ENCODE measurements at regions not wholly inside any gene's neighbourhood (a gene's known extent, or its start where the extent isn't known, plus 50 kb on each side); places are given as distances from the start of the nearest gene placed in this dataset.
"Not testable (repeated sequence)": the region's sequence is repeated elsewhere in the genome, so short reads cannot be mapped to it uniquely, and the experiment has no call there.

DNA sequence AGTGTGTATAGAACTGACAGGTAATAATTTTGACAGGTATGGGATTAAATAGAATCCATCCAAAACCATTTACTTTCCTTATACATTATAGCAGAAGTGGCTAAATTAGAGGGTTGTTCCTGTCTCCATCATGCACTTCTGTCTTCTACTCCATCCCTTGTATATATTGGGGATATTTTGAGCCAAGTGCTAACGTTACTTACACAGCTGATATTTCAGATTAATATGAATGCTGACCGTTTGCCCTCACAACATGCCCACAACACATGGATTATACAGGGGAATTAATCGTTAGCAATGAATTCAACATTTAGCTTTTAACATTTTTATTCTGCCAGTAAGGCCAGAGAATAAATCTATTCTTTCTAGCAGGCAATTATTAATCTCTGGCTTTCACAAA, 1125.0 kb upstream of the FAM98A start:
- TF ChIP-seq, protein P1, sequence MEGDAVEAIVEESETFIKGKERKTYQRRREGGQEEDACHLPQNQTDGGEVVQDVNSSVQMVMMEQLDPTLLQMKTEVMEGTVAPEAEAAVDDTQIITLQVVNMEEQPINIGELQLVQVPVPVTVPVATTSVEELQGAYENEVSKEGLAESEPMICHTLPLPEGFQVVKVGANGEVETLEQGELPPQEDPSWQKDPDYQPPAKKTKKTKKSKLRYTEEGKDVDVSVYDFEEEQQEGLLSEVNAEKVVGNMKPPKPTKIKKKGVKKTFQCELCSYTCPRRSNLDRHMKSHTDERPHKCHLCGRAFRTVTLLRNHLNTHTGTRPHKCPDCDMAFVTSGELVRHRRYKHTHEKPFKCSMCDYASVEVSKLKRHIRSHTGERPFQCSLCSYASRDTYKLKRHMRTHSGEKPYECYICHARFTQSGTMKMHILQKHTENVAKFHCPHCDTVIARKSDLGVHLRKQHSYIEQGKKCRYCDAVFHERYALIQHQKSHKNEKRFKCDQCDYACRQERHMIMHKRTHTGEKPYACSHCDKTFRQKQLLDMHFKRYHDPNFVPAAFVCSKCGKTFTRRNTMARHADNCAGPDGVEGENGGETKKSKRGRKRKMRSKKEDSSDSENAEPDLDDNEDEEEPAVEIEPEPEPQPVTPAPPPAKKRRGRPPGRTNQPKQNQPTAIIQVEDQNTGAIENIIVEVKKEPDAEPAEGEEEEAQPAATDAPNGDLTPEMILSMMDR (IDR thresholded peaks at IDR 0.05; ENCODE audit: insufficient read depth, low read length, poor library complexity, severe bottlenecking), result no peak
- Histone ChIP-seq H3K27me3 (replicated peaks; ENCODE audit: control insufficient read depth, insufficient read depth, low read length) (no peaks in the 10 kb centered on the region), H3K36me3 (ENCODE audit: control insufficient read depth, insufficient read depth, low read length) (no peaks in the 10 kb centered on the region), H3K4me3 (replicated peaks; ENCODE audit: low read depth, low read length) (no peak overlapping the region)
- DNase-seq (ENCODE audit: extremely low read depth, insufficient read length), result no peak

GRCh38 chr2:34723683-34724082, 1124.6 kb upstream of the FAM98A start:
- Histone ChIP-seq H3K4me3 (replicated peaks; ENCODE audit: low read depth, low read length) (no peak overlapping the region), H3K27me3 (replicated peaks; ENCODE audit: control insufficient read depth, insufficient read depth, low read length) (no peaks in the 10 kb centered on the region), H3K36me3 (ENCODE audit: control insufficient read depth, insufficient read depth, low read length) (no peaks in the 10 kb centered on the region)
- no peak for DNase-seq (ENCODE audit: extremely low read depth, insufficient read length)
- TF ChIP-seq, protein P1 (IDR thresholded peaks at IDR 0.05; ENCODE audit: insufficient read depth, low read length, poor library complexity, severe bottlenecking), result no peak

GRCh38 chr2:34719206-34719605, 1120.1 kb upstream of the FAM98A start:
- DNase-seq (ENCODE audit: extremely low read depth, insufficient read length), result no peak

DNA sequence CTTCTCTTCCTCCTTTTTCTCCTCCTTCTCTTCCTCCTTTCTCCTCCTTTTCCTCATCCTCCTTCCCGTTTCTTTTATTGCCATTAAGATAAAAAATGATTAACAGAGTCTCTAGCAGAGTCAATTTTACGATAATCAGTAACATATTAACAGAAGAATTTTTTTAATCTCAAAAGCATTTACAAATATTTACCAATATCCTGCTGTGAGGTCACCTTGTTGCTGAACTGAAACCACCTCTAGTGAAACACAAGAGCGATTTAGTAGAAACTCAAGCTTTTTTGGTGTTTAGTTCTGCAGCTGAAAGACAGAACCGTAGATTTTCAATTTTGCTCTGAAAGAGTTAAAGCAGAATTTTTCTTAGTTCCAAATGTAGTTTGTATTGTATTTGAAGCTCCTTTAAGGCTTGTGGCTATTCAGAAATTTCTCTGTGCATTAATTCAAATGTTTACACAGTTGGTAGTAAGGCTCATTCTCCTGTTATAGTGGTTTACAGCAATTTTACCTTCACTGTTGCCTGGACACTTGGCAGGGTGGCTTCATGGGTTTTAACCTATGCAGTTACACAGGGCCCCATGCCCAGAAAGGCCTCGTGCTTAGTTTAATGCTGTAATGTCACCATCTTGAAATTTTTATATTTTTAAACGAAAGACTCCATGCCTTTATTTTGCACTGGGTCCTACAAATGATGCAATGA, 1106.6 kb upstream of the FAM98A start:
- H3K36me3 ChIP-seq (ENCODE audit: control insufficient read depth, insufficient read depth, low read length), result no peaks in the 10 kb centered on the region
- DNase-seq (ENCODE audit: extremely low read depth, insufficient read length), result no peak
- no peak overlapping the region for H3K4me3 ChIP-seq (replicated peaks; ENCODE audit: low read depth, low read length)
- TF ChIP-seq, protein P1 (IDR thresholded peaks at IDR 0.05; ENCODE audit: insufficient read depth, low read length, poor library complexity, severe bottlenecking), result no peak
- H3K27me3 ChIP-seq (replicated peaks; ENCODE audit: control insufficient read depth, insufficient read depth, low read length), result no peaks in the 10 kb centered on the region

More at GRCh38 chr2:34719206-34719605, 1120.1 kb upstream of the FAM98A start:
- H3K27me3 ChIP-seq (replicated peaks; ENCODE audit: control insufficient read depth, insufficient read depth, low read length), result no peaks in the 10 kb centered on the region
- H3K36me3 ChIP-seq (ENCODE audit: control insufficient read depth, insufficient read depth, low read length), result no peaks in the 10 kb centered on the region
- no peak overlapping the region for H3K4me3 ChIP-seq (replicated peaks; ENCODE audit: low read depth, low read length)
- TF ChIP-seq, protein P1 (IDR thresholded peaks at IDR 0.05; ENCODE audit: insufficient read depth, low read length, poor library complexity, severe bottlenecking), result no peak

DNA sequence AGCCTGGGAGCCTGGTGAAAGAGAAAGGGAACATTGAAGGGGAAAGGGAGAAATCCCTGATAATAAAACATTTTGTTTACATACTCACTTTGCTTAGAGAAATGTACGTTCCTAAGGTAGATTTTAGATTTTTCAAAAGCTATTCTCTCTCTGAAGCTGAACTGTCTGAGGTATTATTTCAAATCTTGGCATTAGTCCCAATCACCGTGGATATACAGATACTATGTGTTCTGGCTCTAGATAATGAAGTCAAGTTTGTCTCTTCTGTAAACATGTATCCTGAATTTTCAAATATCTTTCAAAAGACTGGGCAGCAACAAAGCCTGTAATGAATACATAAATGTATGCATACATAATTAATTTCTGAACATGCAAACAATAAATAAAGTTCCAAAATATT, 1104.2 kb upstream of the FAM98A start:
- no peak for DNase-seq (ENCODE audit: extremely low read depth, insufficient read length)
- H3K36me3 ChIP-seq (ENCODE audit: control insufficient read depth, insufficient read depth, low read length), result no peaks in the 10 kb centered on the region
- TF ChIP-seq, protein P1 (IDR thresholded peaks at IDR 0.05; ENCODE audit: insufficient read depth, low read length, poor library complexity, severe bottlenecking), result no peak
- no peak overlapping the region for H3K4me3 ChIP-seq (replicated peaks; ENCODE audit: low read depth, low read length)
- H3K27me3 ChIP-seq (replicated peaks; ENCODE audit: control insufficient read depth, insufficient read depth, low read length), result no peaks in the 10 kb centered on the region

- not testable (repeated sequence) for DNase-seq (ENCODE audit: extremely low read depth, insufficient read length); H3K36me3 ChIP-seq (ENCODE audit: control insufficient read depth, insufficient read depth, low read length); H3K27me3 ChIP-seq (replicated peaks; ENCODE audit: control insufficient read depth, insufficient read depth, low read length); H3K4me3 ChIP-seq (replicated peaks; ENCODE audit: low read depth, low read length)
Measured at GRCh38 chr2:34702391-34702790, 1103.3 kb upstream of the FAM98A start.

- DNase-seq (ENCODE audit: extremely low read depth, insufficient read length); H3K36me3 ChIP-seq (ENCODE audit: control insufficient read depth, insufficient read depth, low read length); H3K4me3 ChIP-seq (replicated peaks; ENCODE audit: low read depth, low read length); H3K27me3 ChIP-seq (replicated peaks; ENCODE audit: control insufficient read depth, insufficient read depth, low read length): not testable (repeated sequence)
Measured at GRCh38 chr2:34677591-34677990, 1078.5 kb upstream of the FAM98A start.

GRCh38 chr2:34677119-34677531, 1078.0 kb upstream of the FAM98A start:
- H3K4me3 ChIP-seq (replicated peaks; ENCODE audit: low read depth, low read length); DNase-seq (ENCODE audit: extremely low read depth, insufficient read length): not testable (repeated sequence)

More at GRCh38 chr2:34677119-34677531, 1078.0 kb upstream of the FAM98A start:
- H3K27me3 ChIP-seq (replicated peaks; ENCODE audit: control insufficient read depth, insufficient read depth, low read length); H3K36me3 ChIP-seq (ENCODE audit: control insufficient read depth, insufficient read depth, low read length): not testable (repeated sequence)

All from GM06990 (cell line).